ENCODE measurements at regions not wholly inside any gene's neighbourhood (a gene's known extent, or its start where the extent isn't known, plus 50 kb on each side); places are given as distances from the start of the nearest gene placed in this dataset.

- Histone ChIP-seq H3K9me3 (no peaks in the 10 kb centered on the region), H3K4me1 (ENCODE audit: low read depth) (no peaks in the 10 kb centered on the region), H3K36me3 (ENCODE audit: low read depth) (no peaks in the 10 kb centered on the region), H3K4me3 (no peak overlapping the region)
- intact Hi-C loops (cut with DNase I, micrococcal nuclease) = no loop called here
- DNase-seq (no peak), ATAC-seq (no peak)
- TF ChIP-seq, protein P1, sequence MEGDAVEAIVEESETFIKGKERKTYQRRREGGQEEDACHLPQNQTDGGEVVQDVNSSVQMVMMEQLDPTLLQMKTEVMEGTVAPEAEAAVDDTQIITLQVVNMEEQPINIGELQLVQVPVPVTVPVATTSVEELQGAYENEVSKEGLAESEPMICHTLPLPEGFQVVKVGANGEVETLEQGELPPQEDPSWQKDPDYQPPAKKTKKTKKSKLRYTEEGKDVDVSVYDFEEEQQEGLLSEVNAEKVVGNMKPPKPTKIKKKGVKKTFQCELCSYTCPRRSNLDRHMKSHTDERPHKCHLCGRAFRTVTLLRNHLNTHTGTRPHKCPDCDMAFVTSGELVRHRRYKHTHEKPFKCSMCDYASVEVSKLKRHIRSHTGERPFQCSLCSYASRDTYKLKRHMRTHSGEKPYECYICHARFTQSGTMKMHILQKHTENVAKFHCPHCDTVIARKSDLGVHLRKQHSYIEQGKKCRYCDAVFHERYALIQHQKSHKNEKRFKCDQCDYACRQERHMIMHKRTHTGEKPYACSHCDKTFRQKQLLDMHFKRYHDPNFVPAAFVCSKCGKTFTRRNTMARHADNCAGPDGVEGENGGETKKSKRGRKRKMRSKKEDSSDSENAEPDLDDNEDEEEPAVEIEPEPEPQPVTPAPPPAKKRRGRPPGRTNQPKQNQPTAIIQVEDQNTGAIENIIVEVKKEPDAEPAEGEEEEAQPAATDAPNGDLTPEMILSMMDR (IDR thresholded peaks at IDR 0.05) = no peak
Measured at GRCh38 chr1:29444782-29445729, 208.7 kb downstream of the PTPRU start.

GRCh38 chr1:29444081-29444715 lies 207.9 kb downstream of the PTPRU start:
- Histone ChIP-seq H3K9me3 (no peaks in the 10 kb centered on the region), H3K4me1 (ENCODE audit: low read depth) (no peaks in the 10 kb centered on the region), H3K4me3 (no peak overlapping the region), H3K36me3 (ENCODE audit: low read depth) (no peaks in the 10 kb centered on the region)
- DNase-seq (no peak), ATAC-seq (no peak)
- TF ChIP-seq, protein P1 (IDR thresholded peaks at IDR 0.05) = no peak
- intact Hi-C loops (cut with DNase I, micrococcal nuclease) = no loop called here

- H3K4me3 ChIP-seq = no peak overlapping the region
- intact Hi-C loops (cut with DNase I, micrococcal nuclease) = no loop called here
- no peak for DNase-seq
- ATAC-seq = no peak
- H3K36me3 ChIP-seq (ENCODE audit: low read depth) = no peaks in the 10 kb centered on the region
- TF ChIP-seq, protein P1 (IDR thresholded peaks at IDR 0.05) = no peak
- no peaks in the 10 kb centered on the region for H3K4me1 ChIP-seq (ENCODE audit: low read depth)
- H3K9me3 ChIP-seq = no peaks in the 10 kb centered on the region
Measured at GRCh38 chr1:29441916-29442668, 205.8 kb downstream of the PTPRU start.

GRCh38 chr1:29439615-29440014 lies 203.3 kb downstream of the PTPRU start:
- no peak for ATAC-seq
- H3K9me3 ChIP-seq = no peaks in the 10 kb centered on the region
- TF ChIP-seq, protein P1 (IDR thresholded peaks at IDR 0.05) = no peak
- intact Hi-C loops (cut with DNase I, micrococcal nuclease) = no loop called here
- H3K4me1 ChIP-seq (ENCODE audit: low read depth) = no peaks in the 10 kb centered on the region
- no peaks in the 10 kb centered on the region for H3K36me3 ChIP-seq (ENCODE audit: low read depth)
- no peak for DNase-seq
- no peak overlapping the region for H3K4me3 ChIP-seq

- no peaks in the 10 kb centered on the region for H3K4me1 ChIP-seq (ENCODE audit: low read depth)
- intact Hi-C loops (cut with DNase I, micrococcal nuclease) = no loop called here
- DNase-seq (no peak), ATAC-seq (no peak)
- TF ChIP-seq, protein P1 (IDR thresholded peaks at IDR 0.05) = no peak
- no peaks in the 10 kb centered on the region for H3K36me3 ChIP-seq (ENCODE audit: low read depth)
- H3K9me3 ChIP-seq = no peaks in the 10 kb centered on the region
- H3K4me3 ChIP-seq = no peak overlapping the region
Measured at GRCh38 chr1:29438991-29439390, 202.7 kb downstream of the PTPRU start.

Measured in mucosa of descending colon (tissue), 3 donors.